Prostate gland (tissue), 2 donors: ENCODE measurements at regions not wholly inside any gene's neighbourhood (a gene's known extent, or its start where the extent isn't known, plus 50 kb on each side); places are given as distances from the start of the nearest gene placed in this dataset.

Experiments used
- DNase-seq: peaks from one replicate; pipeline ENCODE4 v3.0.0-alpha.2; 2019; ENCODE audit warnings: low spot score
- H3K27ac ChIP-seq, 2 donors: fragments of 200-600 bp; sonication (generic); 2 replicates each; pipeline ENCODE4 v1.5.1; 2017 to 2019
- H3K27me3 ChIP-seq: fragments of 200-600 bp; sonication (generic); replicated peaks from 2 replicates; pipeline ENCODE4 v1.5.1; 2019; ENCODE audit not compliant: insufficient read depth
- H3K36me3 ChIP-seq, 2 donors: fragments of 200-600 bp; sonication (generic); 1 replicate in 1 of 2; 2 replicates in 1 of 2; pipeline versions ENCODE4 v1.5.1 to v1.8.1; 2017 to 2019
- H3K4me1 ChIP-seq: fragments of 200-600 bp; sonication (generic); replicated peaks from 2 replicates; pipeline ENCODE4 v1.5.1; 2019
- H3K4me3 ChIP-seq, 2 donors: fragments of 200-600 bp; sonication (generic); 2 replicates each; pipeline ENCODE4 v1.5.1; 2017 to 2019
- H3K9me3 ChIP-seq: fragments of 200-600 bp; sonication (generic); 2 replicates; pipeline ENCODE4 v1.5.1; 2017
- CTCF ChIP-seq, 4 experiments: fragments of 200-600 bp in 2 of 4; fragments of 450-650 bp in 2 of 4; sonication (generic) in 2 of 4; IDR thresholded peaks; 1 replicate in 3 of 4; 2 replicates in 1 of 4; pipeline ENCODE4 v1.5.1; 2016 to 2019; ENCODE audit warnings: antibody characterized with exemption in 4 of 4, mild to moderate bottlenecking in 2 of 4, moderate library complexity in 2 of 4
- POLR2A ChIP-seq: fragments of 450-650 bp; IDR thresholded peaks from one replicate; pipeline ENCODE4 v1.6.1; 2016; ENCODE audit warnings: antibody characterized with exemption, mild to moderate bottlenecking
- POLR2AphosphoS5 ChIP-seq: sonication (generic); formaldehyde crosslinking; IDR thresholded peaks from one replicate; pipeline ENCODE4 v1.6.1; 2017; ENCODE audit warnings: antibody characterized with exemption
- WGBS: methylation state at CpG from one replicate; pipeline ENCODE4 v1.1.5; 2018; 5-methylcytosine and 5-hydroxymethylcytosine counted together
- intact Hi-C: fragments of 100-400 bp; cut with DNase I; formaldehyde crosslinking; loops from one replicate; pipeline ENCODE4 v1.14.2; 2022

DNA sequence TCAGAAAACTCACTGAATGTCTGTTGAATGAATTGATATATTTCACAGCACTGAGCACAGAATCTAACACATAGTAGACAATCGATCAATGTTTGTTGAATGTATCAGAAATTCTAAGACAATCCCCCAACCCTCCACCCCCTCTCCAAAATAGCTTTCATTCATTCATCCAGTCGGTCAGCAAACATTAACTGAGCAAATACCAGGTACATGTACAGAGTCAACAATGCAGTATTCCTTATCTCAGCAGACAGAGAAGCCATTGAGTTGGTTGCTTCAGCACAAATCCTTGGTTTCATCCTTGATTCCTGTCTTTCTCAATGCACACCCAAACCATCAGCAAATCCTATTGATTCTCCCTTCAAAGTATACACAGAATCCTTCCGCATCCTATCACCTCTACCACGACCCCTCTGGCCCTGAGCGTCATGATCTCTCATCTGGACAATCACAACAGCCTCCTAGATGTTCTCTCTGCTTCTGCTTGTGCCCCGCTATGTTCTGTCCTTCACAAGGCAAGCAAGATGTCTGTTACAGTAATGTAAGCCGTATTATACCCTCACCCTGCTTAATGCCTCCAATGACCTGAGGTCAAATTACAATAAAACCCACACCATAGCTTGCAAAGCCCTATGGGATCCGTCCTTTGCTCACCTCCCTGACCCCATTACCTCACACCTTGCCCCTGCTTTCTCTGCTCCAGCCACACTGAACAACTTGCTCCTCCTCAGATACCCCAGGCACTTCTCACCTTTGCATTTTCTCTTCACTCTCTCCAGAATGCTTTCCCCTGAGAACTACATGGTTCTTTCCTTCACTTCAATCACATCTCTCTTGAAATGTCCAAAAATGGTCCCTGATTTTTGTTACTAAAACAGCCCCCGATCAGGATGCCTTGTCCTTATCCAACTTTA, 738.1 kb upstream of the TBX3 start:
- Histone ChIP-seq H3K27me3 (no peaks in the 10 kb centered on the region), H3K9me3 (no peaks in the 10 kb centered on the region), H3K4me3 (no peak overlapping the region), H3K36me3 (no peaks in the 10 kb centered on the region), H3K27ac (no peak overlapping the region), H3K4me1 (no peaks in the 10 kb centered on the region)
- no peak for DNase-seq
- intact Hi-C loops = no loop called here
- TF ChIP-seq POLR2A (no peak), POLR2AphosphoS5 (no peak), CTCF (IDR thresholded peaks at IDR 0.05) (no peak)
- 87% methylated on average over 9 of the region's 9 CpGs for WGBS

DNA sequence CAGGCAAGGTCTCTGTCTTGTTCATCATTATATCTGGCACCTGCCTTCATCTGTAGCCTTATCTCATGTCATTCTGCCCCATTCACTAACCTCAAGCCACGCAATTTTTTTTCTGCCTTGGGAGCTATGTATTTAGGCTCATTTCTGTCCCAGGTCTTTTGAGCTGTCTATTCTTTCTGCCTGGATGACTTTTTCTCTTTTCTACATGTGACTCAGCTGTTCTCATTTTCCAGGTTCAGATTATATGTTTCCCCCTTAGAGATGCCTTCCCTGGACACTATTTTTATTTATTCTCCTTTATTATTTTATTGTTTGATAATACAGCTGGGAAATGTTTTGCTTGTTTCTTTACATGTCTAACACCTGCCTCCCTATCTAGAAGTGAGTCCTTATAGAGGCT, 737.4 kb upstream of the TBX3 start:
- no peak overlapping the region for H3K27ac ChIP-seq
- no peak for DNase-seq
- no peaks in the 10 kb centered on the region for H3K4me1 ChIP-seq
- no peaks in the 10 kb centered on the region for H3K36me3 ChIP-seq
- TF ChIP-seq POLR2A (no peak), CTCF (IDR thresholded peaks at IDR 0.05) (no peak), POLR2AphosphoS5 (no peak)
- WGBS = 100% methylated on average over 1 of the region's 1 CpG
- intact Hi-C loops = no loop called here
- H3K27me3 ChIP-seq = no peaks in the 10 kb centered on the region
- no peaks in the 10 kb centered on the region for H3K9me3 ChIP-seq
- no peak overlapping the region for H3K4me3 ChIP-seq

DNA sequence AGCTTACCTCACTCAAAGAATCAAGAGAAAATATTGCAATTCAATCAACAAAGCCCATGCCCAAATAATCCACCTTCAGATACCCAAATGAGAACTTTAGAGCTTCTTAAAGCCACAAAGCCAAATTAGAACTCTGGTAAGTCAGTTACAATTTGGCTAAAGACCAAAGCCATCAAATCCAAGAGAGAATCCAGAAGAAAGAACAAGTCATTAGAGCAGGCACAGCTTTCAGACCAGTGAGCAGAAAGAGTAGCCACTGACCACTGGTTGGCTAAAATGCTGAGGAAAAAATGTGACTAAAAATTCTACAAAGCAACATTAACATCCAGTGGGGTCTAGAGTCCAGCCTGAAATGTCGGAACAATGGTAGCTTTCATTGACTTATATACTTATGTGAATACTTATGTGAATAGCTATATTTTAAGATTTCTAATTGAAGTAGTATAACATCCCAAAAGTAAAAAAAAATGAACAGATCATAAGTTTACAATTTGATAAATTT, 735.2 kb upstream of the TBX3 start:
- intact Hi-C loops = no loop called here
- 97% methylated on average over 1 of the region's 1 CpG for WGBS
- H3K36me3 ChIP-seq = no peaks in the 10 kb centered on the region
- H3K27me3 ChIP-seq = no peaks in the 10 kb centered on the region
- no peak for TF ChIP-seq CTCF (IDR thresholded peaks at IDR 0.05)
- TF ChIP-seq POLR2AphosphoS5 = no peak
- H3K9me3 ChIP-seq = no peaks in the 10 kb centered on the region
- no peaks in the 10 kb centered on the region for H3K4me1 ChIP-seq
- DNase-seq = no peak
- H3K4me3 ChIP-seq = no peak overlapping the region
- H3K27ac ChIP-seq = no peak overlapping the region

DNA sequence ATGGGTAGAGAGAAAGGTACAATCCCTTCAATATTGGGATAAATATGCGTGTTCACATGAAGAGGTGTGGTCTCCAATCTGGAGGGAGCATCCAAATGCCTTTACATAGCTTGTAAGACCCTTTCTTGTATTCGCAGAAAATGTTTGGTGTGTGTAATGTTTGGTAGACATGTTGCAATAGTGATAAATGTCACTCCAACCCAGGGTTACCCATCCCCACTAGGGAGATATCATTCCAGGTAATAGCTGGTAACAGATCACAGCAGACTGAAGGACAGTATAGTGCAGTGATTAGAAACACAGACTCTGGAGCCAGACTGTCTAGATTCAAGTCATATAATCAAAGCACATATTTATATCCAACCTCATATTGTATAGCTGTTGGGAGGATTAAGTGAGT, 733.6 kb upstream of the TBX3 start:
- WGBS = 93% methylated on average over 2 of the region's 2 CpGs
- TF ChIP-seq CTCF (IDR thresholded peaks at IDR 0.05) (no peak), POLR2A (no peak), POLR2AphosphoS5 (no peak)
- no peak overlapping the region for H3K27ac ChIP-seq

GRCh38 chr12:115416869-115417268, 732.9 kb upstream of the TBX3 start:
- DNase-seq = no peak
- TF ChIP-seq POLR2AphosphoS5 (no peak), CTCF (IDR thresholded peaks at IDR 0.05) (no peak), POLR2A (no peak)
- no peaks in the 10 kb centered on the region for H3K27me3 ChIP-seq
- H3K36me3 ChIP-seq = no peaks in the 10 kb centered on the region
- no peaks in the 10 kb centered on the region for H3K9me3 ChIP-seq
- H3K4me1 ChIP-seq = no peaks in the 10 kb centered on the region
- no peak overlapping the region for H3K4me3 ChIP-seq
- H3K27ac ChIP-seq = no peak overlapping the region
- intact Hi-C loops = no loop called here

More for the DNA sequence above, 733.6 kb upstream of the TBX3 start:
- Histone ChIP-seq H3K4me3 (no peak overlapping the region), H3K27me3 (no peaks in the 10 kb centered on the region), H3K9me3 (no peaks in the 10 kb centered on the region), H3K4me1 (no peaks in the 10 kb centered on the region), H3K36me3 (no peaks in the 10 kb centered on the region)
- intact Hi-C loops = no loop called here
- no peak for DNase-seq
